GM12878 (cell line): ENCODE measurements at regions not wholly inside any gene's neighbourhood (a gene's known extent, or its start where the extent isn't known, plus 50 kb on each side); places are given as distances from the start of the nearest gene placed in this dataset.

Experiments
- ATAC-seq: fragments of 200-7000 bp; cut with Tn5 transposase; 3 replicates; pipeline ENCODE4 v1.9.1; 2020; ENCODE audit warnings: mild to moderate bottlenecking, moderate library complexity
- BruUV-seq: library from RNA; stranded (reverse); fragments of 400-500 nt; replicated peaks from 2 replicates; lab custom pipeline; 2021; lab: Mats Ljungman, UMichigan
- CTCF ChIA-PET: fragments of 300-600 bp; sonication (Branson Sonifier 250); formaldehyde crosslinking; extraction: SDS; loops from one replicate; lab custom pipeline; 2021; ENCODE audit warnings: inconsistent platforms; lab: Yijun Ruan, JAX
- POLR2A ChIA-PET: fragments of 350-600 bp; formaldehyde crosslinking; extraction: SDS; loops from one replicate; lab custom pipeline; 2021; ENCODE audit warnings: inconsistent platforms; lab: Charles Lee
- RAD21 ChIA-PET: fragments of 300-600 bp; sonication (Branson Sonifier 250); formaldehyde crosslinking; loops from one replicate; lab custom pipeline; 2023; ENCODE audit warnings: antibody characterized with exemption; ENCODE audit not compliant: unreplicated experiment; lab: Charles Lee
- SMC1A ChIA-PET: fragments of 300-600 bp; sonication (Branson Sonifier 250); formaldehyde crosslinking; loops from one replicate; lab custom pipeline; 2023; ENCODE audit not compliant: unreplicated experiment, uncharacterized antibody; lab: Charles Lee
- DNase-seq: peaks from one replicate; pipeline ENCODE4 v3.0.0-alpha.2; 2011; ENCODE audit warnings: low read depth, low spot score
- FAIRE-seq: peaks from 3 replicates; lab custom pipeline; 2011; peaks lifted over from hg19 to GRCh38; lab: Jason Lieb, UNC
- H2AFZ ChIP-seq: 2 replicates; pipeline ENCODE4 v1.6.0; 2011; ENCODE audit warnings: low read depth, low read length, control low read depth; ENCODE audit not compliant: control insufficient read depth
- H3K27ac ChIP-seq: 2 replicates; pipeline ENCODE4 v1.5.1; 2011; ENCODE audit warnings: control low read depth; ENCODE audit not compliant: control insufficient read depth, insufficient read depth
- H3K27me3 ChIP-seq, 2 experiments: replicated peaks in 1 of 2; 2 replicates each; pipeline versions ENCODE4 v1.6.0 to v1.6.1; 2011; ENCODE audit warnings: low read length in 1 of 2; ENCODE audit not compliant: control insufficient read depth in 2 of 2, insufficient read depth in 2 of 2
- H3K36me3 ChIP-seq, 2 experiments: 2 replicates each; pipeline ENCODE4 v1.5.1; 2011; ENCODE audit warnings: low read length in 1 of 2; ENCODE audit not compliant: control insufficient read depth in 2 of 2, insufficient read depth in 2 of 2
- H3K4me1 ChIP-seq: 2 replicates; pipeline ENCODE4 v1.6.1; 2011; ENCODE audit warnings: mild to moderate bottlenecking, low read length, moderate library complexity, mixed read lengths; ENCODE audit not compliant: control insufficient read depth, insufficient read depth
- H3K4me2 ChIP-seq: 2 replicates; pipeline ENCODE4 v1.6.0; 2011; ENCODE audit warnings: control low read depth; ENCODE audit not compliant: control insufficient read depth, insufficient read depth
- H3K4me3 ChIP-seq: fragments of 200-600 bp; sonication (generic); 2 replicates; pipeline ENCODE4 v1.5.1; 2016
- H3K79me2 ChIP-seq: 2 replicates; pipeline ENCODE4 v1.6.0; 2011; ENCODE audit warnings: low read length; ENCODE audit not compliant: control insufficient read depth, insufficient read depth
- H3K9ac ChIP-seq: 2 replicates; pipeline ENCODE4 v1.8.0; 2011; ENCODE audit warnings: low read length, control low read depth, mixed read lengths; ENCODE audit not compliant: control insufficient read depth, insufficient read depth
- H3K9me3 ChIP-seq: replicated peaks from 3 replicates; pipeline ENCODE4 v1.5.1; 2011; ENCODE audit warnings: mild to moderate bottlenecking, low read length; ENCODE audit not compliant: control insufficient read depth, insufficient read depth
- H4K20me1 ChIP-seq: 2 replicates; pipeline ENCODE4 v1.6.0; 2011; ENCODE audit not compliant: control insufficient read depth, insufficient read depth
- LARP7 ChIP-seq: fragments of 450-650 bp; IDR thresholded peaks from 2 replicates; pipeline ENCODE4 v1.6.1; 2017; ENCODE audit warnings: mild to moderate bottlenecking
- NR2C2 ChIP-seq: IDR thresholded peaks from 2 replicates; pipeline ENCODE4 v1.6.1; 2011; ENCODE audit warnings: borderline replicate concordance, low read depth; ENCODE audit not compliant: control insufficient read depth, insufficient read length
- NRF1 ChIP-seq: conservative IDR thresholded peaks from 2 replicates; pipeline ENCODE4 v1.6.1; 2011; ENCODE audit warnings: mild to moderate bottlenecking, low read depth, low read length, improper control_type of control experiment
- RELA ChIP-seq: fragments of 450-650 bp; IDR thresholded peaks from 2 replicates; pipeline ENCODE4 v1.8.0; 2014; ENCODE audit warnings: borderline replicate concordance; ENCODE audit not compliant: partially characterized antibody
- SMC3 ChIP-seq: IDR thresholded peaks from 2 replicates; pipeline ENCODE4 v1.6.1; 2011; ENCODE audit warnings: low read length, improper control_type of control experiment, borderline replicate concordance
- SREBF2 ChIP-seq: IDR thresholded peaks from 2 replicates; pipeline ENCODE4 v1.6.1; 2012; ENCODE audit warnings: mild to moderate bottlenecking, low read length
- WGBS: methylation state at CpG from one replicate; pipeline ENCODE4 v1.1.6; 2016; ENCODE audit warnings: low lambda C conversion rate; ENCODE audit not compliant: insufficient replicate concordance, insufficient coverage; ENCODE audit errors: missing lambda C conversion rate; 5-methylcytosine and 5-hydroxymethylcytosine counted together
- in situ Hi-C: fragments of 300-500 bp; cut with MboI; formaldehyde crosslinking; loops from 9 replicates; pipeline ENCODE4 v1.14.3; 2018; ENCODE audit warnings: mixed read lengths
- intact Hi-C: fragments of 100-400 bp; cut with micrococcal nuclease; formaldehyde crosslinking; loops from one replicate; pipeline ENCODE4 v1.14.2; 2022; ENCODE audit not compliant: unreplicated experiment
- TF ChIP-seq, protein P1 (sequence below): IDR thresholded peaks from 2 replicates; pipeline ENCODE4 v1.6.1; 2011; ENCODE audit warnings: low read depth, low read length, improper control_type of control experiment, borderline replicate concordance
- TF ChIP-seq, protein P2 (sequence below): IDR thresholded peaks from 2 replicates; pipeline ENCODE4 v1.6.1; 2011; ENCODE audit warnings: borderline replicate concordance, low read depth, mild to moderate bottlenecking, moderate library complexity, low read length; ENCODE audit not compliant: insufficient read depth, poor library complexity, severe bottlenecking
- TF ChIP-seq, protein P3 (sequence below): fragments of 450-650 bp; IDR thresholded peaks from 2 replicates; pipeline ENCODE4 v1.6.1; 2018; ENCODE audit warnings: borderline replicate concordance, mild to moderate bottlenecking; ENCODE audit not compliant: partially characterized antibody
- TF ChIP-seq, protein P4 (sequence below): fragments of 450-650 bp; IDR thresholded peaks from 2 replicates; pipeline ENCODE4 v1.6.1; 2016; ENCODE audit warnings: mild to moderate bottlenecking
- TF ChIP-seq, protein P5 (sequence below): fragments of 450-650 bp; IDR thresholded peaks from 2 replicates; pipeline ENCODE4 v1.6.1; 2017; ENCODE audit warnings: mild to moderate bottlenecking, moderate library complexity

DNA sequence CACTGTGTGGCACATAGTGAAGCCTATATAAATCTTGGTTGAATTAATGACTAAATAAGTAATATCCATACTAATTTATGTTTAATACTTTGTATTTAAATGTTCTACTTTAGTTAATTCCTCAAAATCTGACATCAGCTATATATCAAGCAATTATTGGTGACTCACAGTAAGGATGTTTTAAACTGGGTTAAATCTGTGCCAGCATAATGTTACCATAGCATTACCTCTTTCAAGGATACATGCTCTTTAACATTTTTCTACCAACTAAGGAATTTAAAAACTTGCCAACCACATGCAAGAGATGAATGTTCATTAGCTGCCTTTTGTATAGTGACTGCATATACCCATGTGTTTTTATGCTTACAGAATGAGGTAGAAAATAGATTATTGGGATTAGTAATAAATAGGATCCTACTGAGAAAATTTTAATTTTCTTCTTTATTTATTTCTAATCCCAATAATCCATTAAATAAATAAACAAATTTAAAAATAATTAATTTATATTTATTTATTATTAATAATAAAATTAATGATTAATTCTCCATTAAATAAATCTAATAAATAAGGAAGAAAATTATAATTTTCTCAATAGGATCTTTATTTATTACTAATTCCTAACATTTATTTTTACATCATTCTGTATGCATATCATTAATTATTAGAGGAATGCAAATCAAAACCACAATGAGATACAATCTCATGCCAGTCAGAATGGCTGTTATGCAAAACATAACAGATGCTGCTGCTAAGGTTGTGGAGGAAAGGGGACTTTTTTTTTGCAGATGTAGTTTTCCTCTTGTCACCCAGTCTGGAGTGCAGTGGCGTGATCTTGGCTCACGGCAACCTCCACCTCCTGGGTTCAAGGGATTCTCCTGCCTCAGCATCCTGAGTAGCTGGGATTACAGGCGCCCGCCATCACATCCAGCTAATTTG is 410.7 kb upstream of the DSEL start:
- DNase-seq = no peak
- SMC1A ChIA-PET = interaction anchor here (0.8 kb wide), 1 partner anchor 294 kb away, joined by 3 read pairs; no protein-coding TSS in a partner anchor
- no peak overlapping the region for H3K9ac ChIP-seq
- no peak for TF ChIP-seq NRF1
- TF ChIP-seq, protein P1, sequence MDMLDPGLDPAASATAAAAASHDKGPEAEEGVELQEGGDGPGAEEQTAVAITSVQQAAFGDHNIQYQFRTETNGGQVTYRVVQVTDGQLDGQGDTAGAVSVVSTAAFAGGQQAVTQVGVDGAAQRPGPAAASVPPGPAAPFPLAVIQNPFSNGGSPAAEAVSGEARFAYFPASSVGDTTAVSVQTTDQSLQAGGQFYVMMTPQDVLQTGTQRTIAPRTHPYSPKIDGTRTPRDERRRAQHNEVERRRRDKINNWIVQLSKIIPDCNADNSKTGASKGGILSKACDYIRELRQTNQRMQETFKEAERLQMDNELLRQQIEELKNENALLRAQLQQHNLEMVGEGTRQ = no peak
- TF ChIP-seq LARP7 = no peak
- TF ChIP-seq SREBF2 = no peak
- TF ChIP-seq, protein P2, sequence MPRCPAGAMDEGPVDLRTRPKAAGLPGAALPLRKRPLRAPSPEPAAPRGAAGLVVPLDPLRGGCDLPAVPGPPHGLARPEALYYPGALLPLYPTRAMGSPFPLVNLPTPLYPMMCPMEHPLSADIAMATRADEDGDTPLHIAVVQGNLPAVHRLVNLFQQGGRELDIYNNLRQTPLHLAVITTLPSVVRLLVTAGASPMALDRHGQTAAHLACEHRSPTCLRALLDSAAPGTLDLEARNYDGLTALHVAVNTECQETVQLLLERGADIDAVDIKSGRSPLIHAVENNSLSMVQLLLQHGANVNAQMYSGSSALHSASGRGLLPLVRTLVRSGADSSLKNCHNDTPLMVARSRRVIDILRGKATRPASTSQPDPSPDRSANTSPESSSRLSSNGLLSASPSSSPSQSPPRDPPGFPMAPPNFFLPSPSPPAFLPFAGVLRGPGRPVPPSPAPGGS = no peak
- TF ChIP-seq RELA = no peak
- TF ChIP-seq, protein P3, sequence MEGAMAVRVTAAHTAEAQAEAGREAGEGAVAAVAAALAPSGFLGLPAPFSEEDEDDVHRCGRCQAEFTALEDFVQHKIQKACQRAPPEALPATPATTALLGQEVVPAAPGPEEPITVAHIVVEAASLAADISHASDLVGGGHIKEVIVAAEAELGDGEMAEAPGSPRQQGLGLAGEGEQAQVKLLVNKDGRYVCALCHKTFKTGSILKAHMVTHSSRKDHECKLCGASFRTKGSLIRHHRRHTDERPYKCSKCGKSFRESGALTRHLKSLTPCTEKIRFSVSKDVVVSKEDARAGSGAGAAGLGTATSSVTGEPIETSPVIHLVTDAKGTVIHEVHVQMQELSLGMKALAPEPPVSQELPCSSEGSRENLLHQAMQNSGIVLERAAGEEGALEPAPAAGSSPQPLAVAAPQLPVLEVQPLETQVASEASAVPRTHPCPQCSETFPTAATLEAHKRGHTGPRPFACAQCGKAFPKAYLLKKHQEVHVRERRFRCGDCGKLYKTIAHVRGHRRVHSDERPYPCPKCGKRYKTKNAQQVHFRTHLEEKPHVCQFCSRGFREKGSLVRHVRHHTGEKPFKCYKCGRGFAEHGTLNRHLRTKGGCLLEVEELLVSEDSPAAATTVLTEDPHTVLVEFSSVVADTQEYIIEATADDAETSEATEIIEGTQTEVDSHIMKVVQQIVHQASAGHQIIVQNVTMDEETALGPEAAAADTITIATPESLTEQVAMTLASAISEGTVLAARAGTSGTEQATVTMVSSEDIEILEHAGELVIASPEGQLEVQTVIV = no peak
- TF ChIP-seq SMC3 = no peak
- no peak for TF ChIP-seq NR2C2
- TF ChIP-seq, protein P4, sequence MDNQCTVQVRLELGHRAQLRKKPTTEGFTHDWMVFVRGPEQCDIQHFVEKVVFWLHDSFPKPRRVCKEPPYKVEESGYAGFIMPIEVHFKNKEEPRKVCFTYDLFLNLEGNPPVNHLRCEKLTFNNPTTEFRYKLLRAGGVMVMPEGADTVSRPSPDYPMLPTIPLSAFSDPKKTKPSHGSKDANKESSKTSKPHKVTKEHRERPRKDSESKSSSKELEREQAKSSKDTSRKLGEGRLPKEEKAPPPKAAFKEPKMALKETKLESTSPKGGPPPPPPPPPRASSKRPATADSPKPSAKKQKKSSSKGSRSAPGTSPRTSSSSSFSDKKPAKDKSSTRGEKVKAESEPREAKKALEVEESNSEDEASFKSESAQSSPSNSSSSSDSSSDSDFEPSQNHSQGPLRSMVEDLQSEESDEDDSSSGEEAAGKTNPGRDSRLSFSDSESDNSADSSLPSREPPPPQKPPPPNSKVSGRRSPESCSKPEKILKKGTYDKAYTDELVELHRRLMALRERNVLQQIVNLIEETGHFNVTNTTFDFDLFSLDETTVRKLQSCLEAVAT = no peak
- TF ChIP-seq, protein P5, sequence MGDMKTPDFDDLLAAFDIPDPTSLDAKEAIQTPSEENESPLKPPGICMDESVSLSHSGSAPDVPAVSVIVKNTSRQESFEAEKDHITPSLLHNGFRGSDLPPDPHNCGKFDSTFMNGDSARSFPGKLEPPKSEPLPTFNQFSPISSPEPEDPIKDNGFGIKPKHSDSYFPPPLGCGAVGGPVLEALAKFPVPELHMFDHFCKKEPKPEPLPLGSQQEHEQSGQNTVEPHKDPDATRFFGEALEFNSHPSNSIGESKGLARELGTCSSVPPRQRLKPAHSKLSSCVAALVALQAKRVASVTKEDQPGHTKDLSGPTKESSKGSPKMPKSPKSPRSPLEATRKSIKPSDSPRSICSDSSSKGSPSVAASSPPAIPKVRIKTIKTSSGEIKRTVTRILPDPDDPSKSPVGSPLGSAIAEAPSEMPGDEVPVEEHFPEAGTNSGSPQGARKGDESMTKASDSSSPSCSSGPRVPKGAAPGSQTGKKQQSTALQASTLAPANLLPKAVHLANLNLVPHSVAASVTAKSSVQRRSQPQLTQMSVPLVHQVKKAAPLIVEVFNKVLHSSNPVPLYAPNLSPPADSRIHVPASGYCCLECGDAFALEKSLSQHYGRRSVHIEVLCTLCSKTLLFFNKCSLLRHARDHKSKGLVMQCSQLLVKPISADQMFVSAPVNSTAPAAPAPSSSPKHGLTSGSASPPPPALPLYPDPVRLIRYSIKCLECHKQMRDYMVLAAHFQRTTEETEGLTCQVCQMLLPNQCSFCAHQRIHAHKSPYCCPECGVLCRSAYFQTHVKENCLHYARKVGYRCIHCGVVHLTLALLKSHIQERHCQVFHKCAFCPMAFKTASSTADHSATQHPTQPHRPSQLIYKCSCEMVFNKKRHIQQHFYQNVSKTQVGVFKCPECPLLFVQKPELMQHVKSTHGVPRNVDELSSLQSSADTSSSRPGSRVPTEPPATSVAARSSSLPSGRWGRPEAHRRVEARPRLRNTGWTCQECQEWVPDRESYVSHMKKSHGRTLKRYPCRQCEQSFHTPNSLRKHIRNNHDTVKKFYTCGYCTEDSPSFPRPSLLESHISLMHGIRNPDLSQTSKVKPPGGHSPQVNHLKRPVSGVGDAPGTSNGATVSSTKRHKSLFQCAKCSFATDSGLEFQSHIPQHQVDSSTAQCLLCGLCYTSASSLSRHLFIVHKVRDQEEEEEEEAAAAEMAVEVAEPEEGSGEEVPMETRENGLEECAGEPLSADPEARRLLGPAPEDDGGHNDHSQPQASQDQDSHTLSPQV = no peak

More for the DNA sequence above, 410.7 kb upstream of the DSEL start:
- H3K4me3 ChIP-seq = no peak overlapping the region
- no peaks in the 10 kb centered on the region for H3K27me3 ChIP-seq
- no TSS peak for BruUV-seq
- H3K27ac ChIP-seq = no peak overlapping the region
- ChIA-PET POLR2A (no interaction called here), RAD21 (no interaction called here), CTCF (no interaction called here)
- ATAC-seq (no peak), FAIRE-seq (no peak)
- H3K4me1 ChIP-seq = no peaks in the 10 kb centered on the region
- H3K79me2 ChIP-seq = no peaks in the 10 kb centered on the region
- in situ Hi-C loops (no loop called here), intact Hi-C loops (no loop called here)
- H4K20me1 ChIP-seq = no peaks in the 10 kb centered on the region
- 36% methylated on average over 4 of the region's 4 CpGs for WGBS
- H3K9me3 ChIP-seq = no peaks in the 10 kb centered on the region
- no peaks in the 10 kb centered on the region for H3K36me3 ChIP-seq
- no peak overlapping the region for H2AFZ ChIP-seq
- H3K4me2 ChIP-seq = no peak overlapping the region
